Colonic mucosa (tissue), 4 donors: ENCODE measurements at regions not wholly inside any gene's neighbourhood (a gene's known extent, or its start where the extent isn't known, plus 50 kb on each side); places are given as distances from the start of the nearest gene placed in this dataset.

Experiments used
- DNase-seq: peaks from one replicate; pipeline ENCODE4 v3.0.0-alpha.2; 2020
- H3K27ac ChIP-seq: fragments of 200-600 bp; one replicate; pipeline ENCODE4 v1.8.0; 2021
- H3K27me3 ChIP-seq: fragments of 200-600 bp; one replicate; pipeline ENCODE4 v1.8.0; 2021
- H3K36me3 ChIP-seq: fragments of 200-600 bp; one replicate; pipeline ENCODE4 v1.8.0; 2021
- H3K4me1 ChIP-seq: fragments of 200-600 bp; one replicate; pipeline ENCODE4 v1.8.0; 2021; ENCODE audit warnings: mild to moderate bottlenecking
- H3K4me3 ChIP-seq: fragments of 200-600 bp; one replicate; pipeline ENCODE4 v1.8.0; 2021
- H3K9ac ChIP-seq, 2 donors: one replicate each; pipeline ENCODE4 v1.7.0; 2013; ENCODE audit warnings: control low read depth in 2 of 2, low read depth in 2 of 2, low read length in 2 of 2
- H3K9me3 ChIP-seq: fragments of 200-600 bp; one replicate; pipeline ENCODE4 v1.8.0; 2021
- CTCF ChIP-seq: fragments of 200-600 bp; IDR thresholded peaks from one replicate; pipeline ENCODE4 v1.8.0; 2022; ENCODE audit warnings: antibody characterized with exemption, mild to moderate bottlenecking
- intact Hi-C: fragments of 100-400 bp; cut with DNase I; formaldehyde crosslinking; loops from one replicate; pipeline ENCODE4 v1.14.1; 2022
- donor health status: healthy.
- donor health status: DM: no; HTN: no; CAD: no.
- donor health status: DM: no; HTN: no; CAD: no.

- Histone ChIP-seq H3K27ac (no peak overlapping the region), H3K9me3 (no peaks in the 10 kb centered on the region), H3K4me1 (no peaks in the 10 kb centered on the region), H3K36me3 (no peaks in the 10 kb centered on the region), H3K27me3 (no peaks in the 10 kb centered on the region), H3K9ac (no peak overlapping the region), H3K4me3 (no peak overlapping the region)
- DNase-seq: no peak
- intact Hi-C loops: no loop called here
- no peak for TF ChIP-seq CTCF
Observed at GRCh38 chr2:198703281-198703680, 754.5 kb downstream of the SATB2 start.

DNA sequence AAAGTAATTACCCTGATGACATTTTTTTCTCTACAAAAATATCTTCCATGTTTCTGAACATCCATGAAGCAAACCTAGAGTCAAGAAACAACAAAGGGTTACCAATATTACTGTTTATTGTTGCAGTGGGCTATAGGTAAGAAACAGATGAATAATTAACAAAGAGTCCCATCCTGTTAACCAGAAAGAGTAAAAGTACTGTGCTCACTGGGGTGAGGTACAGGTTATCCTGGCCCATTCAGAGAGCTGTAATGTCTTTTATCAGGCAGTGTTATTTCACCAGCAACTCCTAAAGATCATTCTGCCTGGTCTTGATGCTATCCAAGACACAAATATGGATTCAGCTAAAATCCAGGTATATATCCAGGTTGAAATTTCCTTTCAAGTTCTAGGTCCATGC, 754.9 kb downstream of the SATB2 start:
- Histone ChIP-seq H3K9me3 (no peaks in the 10 kb centered on the region), H3K4me3 (no peak overlapping the region), H3K9ac (no peak overlapping the region), H3K27ac (no peak overlapping the region), H3K4me1 (no peaks in the 10 kb centered on the region), H3K27me3 (no peaks in the 10 kb centered on the region), H3K36me3 (no peaks in the 10 kb centered on the region)
- no peak for TF ChIP-seq CTCF
- DNase-seq: no peak
- intact Hi-C loops: no loop called here

GRCh38 chr2:198701481-198701880, 756.3 kb downstream of the SATB2 start:
- DNase-seq: no peak
- H3K9me3 ChIP-seq: no peaks in the 10 kb centered on the region
- no peak overlapping the region for H3K9ac ChIP-seq
- H3K27me3 ChIP-seq: no peaks in the 10 kb centered on the region
- intact Hi-C loops: no loop called here
- no peak overlapping the region for H3K27ac ChIP-seq
- TF ChIP-seq CTCF: no peak
- no peaks in the 10 kb centered on the region for H3K4me1 ChIP-seq
- no peak overlapping the region for H3K4me3 ChIP-seq
- H3K36me3 ChIP-seq: no peaks in the 10 kb centered on the region

DNA sequence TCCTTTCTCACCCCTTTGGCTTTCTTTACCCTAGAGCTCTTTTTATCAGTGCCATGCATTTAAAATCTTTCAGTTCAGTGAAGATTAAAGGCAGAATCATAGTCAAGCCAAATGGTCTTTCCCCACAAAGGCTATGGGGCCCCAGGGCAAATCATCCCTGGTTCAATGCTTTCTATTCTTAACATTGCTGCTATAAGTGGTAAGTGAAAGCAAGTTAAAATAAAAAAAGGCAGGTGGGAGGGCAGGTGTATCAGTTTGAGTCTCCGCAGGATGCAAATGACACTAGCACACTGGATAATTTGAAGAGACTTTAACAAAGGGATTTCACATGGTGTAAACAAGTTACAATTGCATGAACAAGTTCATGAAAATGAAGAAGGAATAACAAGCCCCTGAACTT, 757.4 kb downstream of the SATB2 start:
- Histone ChIP-seq H3K4me3 (no peak overlapping the region), H3K27me3 (no peaks in the 10 kb centered on the region), H3K9me3 (no peaks in the 10 kb centered on the region), H3K36me3 (no peaks in the 10 kb centered on the region), H3K9ac (no peak overlapping the region), H3K4me1 (no peaks in the 10 kb centered on the region), H3K27ac (no peak overlapping the region)
- intact Hi-C loops: no loop called here
- TF ChIP-seq CTCF: no peak
- no peak for DNase-seq

GRCh38 chr2:198698230-198698629, 759.5 kb downstream of the SATB2 start:
- Histone ChIP-seq H3K27me3 (no peaks in the 10 kb centered on the region), H3K9ac (no peak overlapping the region), H3K36me3 (no peaks in the 10 kb centered on the region), H3K27ac (peak overlapping the region; percentile 69), H3K4me1 (no peaks in the 10 kb centered on the region), H3K4me3 (no peak overlapping the region), H3K9me3 (no peaks in the 10 kb centered on the region)
- intact Hi-C loops: no loop called here
- DNase-seq: no peak
- no peak for TF ChIP-seq CTCF

- Histone ChIP-seq H3K27me3 (no peaks in the 10 kb centered on the region), H3K27ac (peak overlapping the region; percentile 69), H3K9me3 (no peaks in the 10 kb centered on the region), H3K4me3 (no peak overlapping the region), H3K4me1 (no peaks in the 10 kb centered on the region), H3K36me3 (no peaks in the 10 kb centered on the region), H3K9ac (peak overlapping the region in 1 of 2 donors; percentile 30)
- intact Hi-C loops: no loop called here
- no peak for TF ChIP-seq CTCF
- no peak for DNase-seq
Observed at GRCh38 chr2:198697794-198698193, 759.9 kb downstream of the SATB2 start.
